H1 (cell line): ENCODE measurements at regions not wholly inside any gene's neighbourhood (a gene's known extent, or its start where the extent isn't known, plus 50 kb on each side); places are given as distances from the start of the nearest gene placed in this dataset.

Source experiments
- CTCF ChIA-PET: fragments of 300-600 bp; sonication (Branson Sonifier 250); formaldehyde crosslinking; loops from one replicate; lab custom pipeline; 2021; ENCODE audit not compliant: partially characterized antibody; lab: Charles Lee
- POLR2A ChIA-PET: fragments of 300-600 bp; sonication (Branson Sonifier 250); formaldehyde crosslinking; loops from one replicate; lab custom pipeline; 2021; ENCODE audit warnings: inconsistent platforms; ENCODE audit not compliant: partially characterized antibody; lab: Charles Lee
- DNase-seq, 2 experiments: peaks; one replicate each; pipeline versions ENCODE4 v3.0.0 to v3.0.0-alpha.2; 2010 to 2022; ENCODE audit warnings: low spot score in 2 of 2, low read depth in 1 of 2, mixed read lengths in 1 of 2
- FAIRE-seq: peaks from 2 replicates; lab custom pipeline; 2011; peaks lifted over from hg19 to GRCh38; lab: Jason Lieb, UNC
- H2AFZ ChIP-seq: 2 replicates; pipeline ENCODE4 v1.8.1; 2012; ENCODE audit warnings: low read length, inconsistent platforms
- H2AK5ac ChIP-seq: 2 replicates; pipeline ENCODE4 v1.6.1; 2013; ENCODE audit warnings: low read depth, low read length
- H2BK120ac ChIP-seq: replicated peaks from 2 replicates; pipeline ENCODE3; 2013; ENCODE audit warnings: low read depth, low read length, inconsistent platforms
- H2BK12ac ChIP-seq: 2 replicates; pipeline ENCODE4 v1.6.1; 2013; ENCODE audit warnings: low read depth, low read length
- H2BK15ac ChIP-seq: 2 replicates; pipeline ENCODE4 v1.6.1; 2013; ENCODE audit warnings: low read length
- H2BK20ac ChIP-seq: 2 replicates; pipeline ENCODE4 v1.6.1; 2013; ENCODE audit warnings: low read length
- H2BK5ac ChIP-seq: 2 replicates; pipeline ENCODE4 v1.6.1; 2013; ENCODE audit warnings: low read depth, low read length
- H3K14ac ChIP-seq: 2 replicates; pipeline ENCODE4 v1.6.1; 2013; ENCODE audit warnings: inconsistent platforms; ENCODE audit not compliant: insufficient read length
- H3K18ac ChIP-seq: 2 replicates; pipeline ENCODE4 v1.6.1; 2013; ENCODE audit warnings: low read length; ENCODE audit errors: extremely low read depth
- H3K23ac ChIP-seq: 2 replicates; pipeline ENCODE4 v1.6.1; 2013; ENCODE audit warnings: inconsistent platforms; ENCODE audit not compliant: insufficient read length
- H3K23me2 ChIP-seq: 2 replicates; pipeline ENCODE4 v1.6.1; 2013; ENCODE audit warnings: low read depth, low read length
- H3K27ac ChIP-seq: 2 replicates; pipeline ENCODE4 v1.6.1; 2011; ENCODE audit warnings: low read depth, low read length, inconsistent platforms
- H3K27me3 ChIP-seq, 4 experiments: replicated peaks in 1 of 4; 1 replicate in 1 of 4; 2 replicates in 3 of 4; pipeline versions ENCODE4 v1.6.1 to v1.8.1; 2011 to 2013; ENCODE audit warnings: low read length in 3 of 4, mild to moderate bottlenecking in 3 of 4, inconsistent platforms in 2 of 4, mixed read lengths in 2 of 4, moderate library complexity in 1 of 4; ENCODE audit not compliant: control insufficient read depth in 3 of 4, insufficient read depth in 3 of 4; ENCODE audit errors: extremely low read depth in 1 of 4
- H3K36me3 ChIP-seq, 4 experiments: 2 replicates each; pipeline versions ENCODE4 v1.6.1 to v1.8.1; 2011 to 2013; ENCODE audit warnings: mild to moderate bottlenecking in 4 of 4, low read length in 3 of 4, moderate library complexity in 2 of 4, control low read depth in 1 of 4, inconsistent platforms in 1 of 4; ENCODE audit not compliant: insufficient read depth in 4 of 4, control insufficient read depth in 2 of 4
- H3K4ac ChIP-seq: replicated peaks from 2 replicates; pipeline ENCODE3; 2013; ENCODE audit warnings: low read length, low read depth, mixed read lengths, inconsistent platforms; ENCODE audit not compliant: insufficient read length
- H3K4me1 ChIP-seq, 4 experiments: replicated peaks in 1 of 4; 1 replicate in 1 of 4; 2 replicates in 3 of 4; pipeline versions ENCODE4 v1.6.1 to v1.8.1; 2011 to 2013; ENCODE audit warnings: low read length in 3 of 4, inconsistent platforms in 2 of 4, mixed read lengths in 1 of 4; ENCODE audit not compliant: insufficient read depth in 4 of 4, control insufficient read depth in 3 of 4
- H3K4me2 ChIP-seq, 2 experiments: 2 replicates each; pipeline versions ENCODE4 v1.6.1 to v1.8.1; 2011 to 2013; ENCODE audit warnings: low read depth in 2 of 2, low read length in 2 of 2, control low read depth in 1 of 2, inconsistent platforms in 1 of 2, mild to moderate bottlenecking in 1 of 2; ENCODE audit not compliant: insufficient read depth in 1 of 2
- H3K4me3 ChIP-seq, 4 experiments: fragments of 200-600, 300-600 bp in 1 of 4; sonication (generic), shearing (Covaris generic), sonication (Bioruptor Twin) in 1 of 4; 2 replicates each; pipeline versions ENCODE4 v1.5.1 to v1.8.1; 2011 to 2016; ENCODE audit warnings: low read length in 4 of 4, low read depth in 3 of 4, control low read depth in 2 of 4, inconsistent platforms in 2 of 4, mild to moderate bottlenecking in 2 of 4, mixed read lengths in 1 of 4, moderate library complexity in 1 of 4; ENCODE audit not compliant: insufficient read depth in 2 of 4; ENCODE audit errors: extremely low read depth in 1 of 4
- H3K56ac ChIP-seq: replicated peaks from 2 replicates; pipeline ENCODE3; 2013; ENCODE audit warnings: low read depth, mild to moderate bottlenecking, mixed read lengths, low read length, inconsistent platforms; ENCODE audit not compliant: insufficient read length
- H3K79me1 ChIP-seq: 2 replicates; pipeline ENCODE4 v1.6.1; 2013; ENCODE audit warnings: low read depth, low read length, control low read depth
- H3K79me2 ChIP-seq, 2 experiments: 2 replicates each; pipeline versions ENCODE4 v1.6.1 to v1.8.1; 2012 to 2013; ENCODE audit warnings: low read length in 2 of 2, mild to moderate bottlenecking in 2 of 2, inconsistent platforms in 1 of 2; ENCODE audit not compliant: insufficient read depth in 2 of 2, control insufficient read depth in 1 of 2
- H3K9ac ChIP-seq, 4 experiments: replicated peaks in 1 of 4; 1 replicate in 1 of 4; 2 replicates in 3 of 4; pipeline versions ENCODE4 v1.6.1 to v1.8.1; 2011 to 2013; ENCODE audit warnings: low read depth in 3 of 4, low read length in 3 of 4, control low read depth in 2 of 4, mild to moderate bottlenecking in 2 of 4, moderate library complexity in 2 of 4, inconsistent platforms in 1 of 4; ENCODE audit errors: extremely low read depth in 1 of 4
- H3K9me3 ChIP-seq, 2 experiments: 2 replicates each; pipeline versions ENCODE4 v1.6.1 to v1.8.1; 2012 to 2013; ENCODE audit warnings: mild to moderate bottlenecking in 2 of 2, moderate library complexity in 2 of 2, control low read depth in 1 of 2, inconsistent platforms in 1 of 2, low read depth in 1 of 2, low read length in 1 of 2, mixed read lengths in 1 of 2; ENCODE audit not compliant: insufficient read depth in 2 of 2
- H4K20me1 ChIP-seq, 2 experiments: replicated peaks in 1 of 2; 2 replicates each; pipeline versions ENCODE3 to v1.8.1; 2011 to 2013; ENCODE audit warnings: inconsistent platforms in 2 of 2, low read length in 2 of 2, mild to moderate bottlenecking in 1 of 2; ENCODE audit not compliant: insufficient read depth in 2 of 2, control insufficient read depth in 1 of 2
- H4K5ac ChIP-seq: 2 replicates; pipeline ENCODE4 v1.6.1; 2013; ENCODE audit warnings: low read length, low read depth, mixed read lengths, inconsistent platforms; ENCODE audit not compliant: insufficient read length
- H4K8ac ChIP-seq: 2 replicates; pipeline ENCODE4 v1.8.0; 2013; ENCODE audit warnings: mild to moderate bottlenecking, moderate library complexity, low read length, inconsistent platforms; ENCODE audit not compliant: insufficient read depth; ENCODE audit errors: extremely low read depth
- H4K91ac ChIP-seq: replicated peaks from 2 replicates; pipeline ENCODE3; 2013; ENCODE audit warnings: low read length, mixed read lengths, inconsistent platforms; ENCODE audit not compliant: insufficient read length
- BCL11A ChIP-seq, 2 experiments: IDR thresholded peaks; one replicate each; pipeline ENCODE4 v1.6.1; 2011; ENCODE audit warnings: low read depth in 2 of 2, low read length in 2 of 2, mild to moderate bottlenecking in 2 of 2
- CBX5 ChIP-seq: fragments of 300-800, 300-1000 bp; sonication (generic); IDR thresholded peaks from 2 replicates; pipeline ENCODE4 v1.7.1; 2016; ENCODE audit warnings: antibody characterized with exemption, low read length, low read depth
- CHD2 ChIP-seq: IDR thresholded peaks from 2 replicates; pipeline ENCODE4 v1.6.1; 2012; ENCODE audit warnings: low read length, improper control_type of control experiment
- HDAC6 ChIP-seq: IDR thresholded peaks from one replicate; pipeline ENCODE4 v1.7.1; 2012; ENCODE audit warnings: low read depth, mild to moderate bottlenecking, inconsistent platforms, low read length, moderate library complexity
- JUN ChIP-seq: IDR thresholded peaks from 2 replicates; pipeline ENCODE4 v1.6.1; 2011; ENCODE audit warnings: low read depth, mild to moderate bottlenecking, improper control_type of control experiment, low read length
- KDM4A ChIP-seq: IDR thresholded peaks from one replicate; pipeline ENCODE4 v1.7.1; 2012; ENCODE audit warnings: low read depth, mild to moderate bottlenecking, moderate library complexity, low read length, inconsistent platforms; ENCODE audit not compliant: severe bottlenecking
- KDM5A ChIP-seq: fragments of 200-600 bp; IDR thresholded peaks from 2 replicates; pipeline ENCODE4 v1.7.1; 2012; ENCODE audit warnings: mild to moderate bottlenecking, low read length, inconsistent platforms, mixed read lengths
- MAFK ChIP-seq: IDR thresholded peaks from 2 replicates; pipeline ENCODE4 v1.6.1; 2012; ENCODE audit warnings: low read depth, mild to moderate bottlenecking, improper control_type of control experiment, low read length
- NANOG ChIP-seq: IDR thresholded peaks from 2 replicates; pipeline ENCODE4 v1.6.1; 2011; ENCODE audit warnings: low read length, low read depth, mild to moderate bottlenecking, inconsistent platforms; ENCODE audit not compliant: insufficient read depth, poor library complexity, severe bottlenecking
- PHF8 ChIP-seq: fragments of 200-600 bp; sonication (generic); conservative IDR thresholded peaks from 2 replicates; pipeline ENCODE4 v1.7.1; 2012; ENCODE audit warnings: low read depth, mild to moderate bottlenecking, inconsistent platforms, low read length, moderate library complexity
- RFX5 ChIP-seq: IDR thresholded peaks from 2 replicates; pipeline ENCODE4 v1.6.1; 2011; ENCODE audit warnings: low read depth, low read length, improper control_type of control experiment, borderline replicate concordance
- RNF2 ChIP-seq: fragments of 200-900, 300-1000 bp; sonication (generic); IDR thresholded peaks from 2 replicates; pipeline ENCODE4 v1.7.1; 2016; ENCODE audit warnings: borderline replicate concordance, low read depth, mild to moderate bottlenecking, antibody characterized with exemption, low read length; ENCODE audit not compliant: poor library complexity, severe bottlenecking; ENCODE audit errors: missing control alignments
- SRF ChIP-seq: IDR thresholded peaks from 2 replicates; pipeline ENCODE4 v1.6.1; 2011; ENCODE audit warnings: mild to moderate bottlenecking, low read depth, low read length, moderate library complexity
- WGBS, 2 experiments: shearing (Covaris generic) in 1 of 2; methylation state at CpG; one replicate each; pipeline versions ENCODE4 v1.1.6 to v1.1.7; 2013 to 2015; ENCODE audit warnings: low lambda C conversion rate in 2 of 2, mixed read lengths in 2 of 2, inconsistent platforms in 1 of 2, low coverage in 1 of 2, missing lambda C conversion rate in 1 of 2; ENCODE audit not compliant: insufficient replicate concordance in 2 of 2, insufficient coverage in 1 of 2, insufficient read length in 1 of 2; ENCODE audit errors: extremely low coverage in 1 of 2, missing lambda C conversion rate in 1 of 2; 5-methylcytosine and 5-hydroxymethylcytosine counted together
- TF ChIP-seq, protein P1 (sequence below): IDR thresholded peaks from 2 replicates; pipeline ENCODE4 v1.6.1; 2011; ENCODE audit warnings: low read length, improper control_type of control experiment

DNA sequence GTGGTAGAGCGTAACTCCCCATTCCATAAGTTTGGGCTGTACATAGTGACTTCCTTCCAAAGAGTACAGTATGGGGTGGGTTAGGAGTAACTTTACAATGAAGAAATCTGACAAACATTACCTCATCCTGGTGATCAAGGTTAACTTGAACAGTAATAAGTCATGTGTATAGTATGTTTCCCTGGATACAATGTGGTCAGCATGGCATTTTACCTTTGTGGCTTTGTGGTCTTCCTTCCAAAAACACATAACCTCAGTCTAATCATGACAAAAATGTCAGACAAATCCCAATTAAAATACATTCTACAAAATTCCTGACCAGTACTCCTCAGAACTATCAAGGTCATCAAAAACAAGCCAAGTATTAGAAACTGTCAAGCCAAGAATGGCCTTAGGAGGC is 225.1 kb downstream of the UBE3D start:
- Histone ChIP-seq H2AFZ (no peak overlapping the region), H3K9ac (no peak overlapping the region), H4K91ac (no peak overlapping the region), H3K4me2 (no peak overlapping the region), H3K27me3 (no peaks in the 10 kb centered on the region), H3K18ac (no peak overlapping the region), H2BK5ac (no peak overlapping the region), H3K23ac (no peak overlapping the region), H3K9me3 (no peaks in the 10 kb centered on the region), H2BK20ac (no peak overlapping the region), H3K4me3 (no peak overlapping the region), H4K20me1 (no peaks in the 10 kb centered on the region), H2AK5ac (no peak overlapping the region), H3K56ac (no peak overlapping the region), H3K27ac (no peak overlapping the region), H3K4ac (no peak overlapping the region), H4K8ac (no peak overlapping the region), H2BK12ac (no peak overlapping the region), H4K5ac (no peak overlapping the region), H3K23me2 (no peaks in the 10 kb centered on the region), H3K36me3 (no peaks in the 10 kb centered on the region), H3K4me1 (no peaks in the 10 kb centered on the region), H3K14ac (no peak overlapping the region), H2BK15ac (no peak overlapping the region), H3K79me2 (no peaks in the 10 kb centered on the region), H2BK120ac (no peak overlapping the region), H3K79me1 (no peaks in the 10 kb centered on the region)
- FAIRE-seq (no peak), DNase-seq (no peak)
- ChIA-PET CTCF (no interaction called here), POLR2A (no interaction called here)
- TF ChIP-seq KDM5A (no peak), NANOG (no peak), BCL11A (IDR thresholded peaks at IDR 0.05; ENCODE audit: low read depth in 2 of 2, low read length in 2 of 2) (no peak), HDAC6 (no peak), MAFK (no peak), RNF2 (no peak), CBX5 (no peak), CHD2 (no peak), JUN (no peak), KDM4A (no peak), RFX5 (no peak), SRF (no peak), PHF8 (no peak)
- TF ChIP-seq, protein P1, sequence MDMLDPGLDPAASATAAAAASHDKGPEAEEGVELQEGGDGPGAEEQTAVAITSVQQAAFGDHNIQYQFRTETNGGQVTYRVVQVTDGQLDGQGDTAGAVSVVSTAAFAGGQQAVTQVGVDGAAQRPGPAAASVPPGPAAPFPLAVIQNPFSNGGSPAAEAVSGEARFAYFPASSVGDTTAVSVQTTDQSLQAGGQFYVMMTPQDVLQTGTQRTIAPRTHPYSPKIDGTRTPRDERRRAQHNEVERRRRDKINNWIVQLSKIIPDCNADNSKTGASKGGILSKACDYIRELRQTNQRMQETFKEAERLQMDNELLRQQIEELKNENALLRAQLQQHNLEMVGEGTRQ: no peak
- WGBS, 2 experiments: 100% methylated on average over 1 of the region's 1 CpG; no CpG with 5 or more reads in 1 of the 2 experiments
